K562 (cell line): ENCODE measurements at regions not wholly inside any gene's neighbourhood (a gene's known extent, or its start where the extent isn't known, plus 50 kb on each side); places are given as distances from the start of the nearest gene placed in this dataset.

Source experiments
- ATAC-seq: fragments of 200-7000 bp; cut with Tn5 transposase; 3 replicates; pipeline ENCODE4 v1.9.1; 2020; ENCODE audit warnings: moderate library complexity
- BruUV-seq: library from RNA; stranded (reverse); fragments of 400-500 nt; replicated peaks from 2 replicates; lab custom pipeline; 2021; lab: Mats Ljungman, UMichigan
- CTCF ChIA-PET: fragments of 300-600 bp; formaldehyde crosslinking; extraction: SDS; loops from one replicate; lab custom pipeline; 2021; ENCODE audit warnings: low intra/inter-chr PET ratio; lab: Yijun Ruan, JAX
- POLR2A ChIA-PET: fragments of 300-600, 350-650 bp; sonication (Branson Sonifier 250); formaldehyde crosslinking; extraction: SDS; loops from one replicate; lab custom pipeline; 2021; ENCODE audit warnings: antibody characterized with exemption, inconsistent platforms; lab: Yijun Ruan, JAX
- DNase-seq, 4 experiments: peaks; one replicate each; pipeline versions ENCODE4 v3.0.0 to v3.0.0-alpha.2; 2011 to 2018; ENCODE audit warnings: low spot score in 3 of 4, mixed read lengths in 3 of 4; ENCODE audit errors: extremely low read depth in 1 of 4
- FAIRE-seq: peaks from 2 replicates; lab custom pipeline; 2011; peaks lifted over from hg19 to GRCh38; lab: Jason Lieb, UNC
- H2AFZ ChIP-seq: 2 replicates; pipeline ENCODE4 v1.6.0; 2011; ENCODE audit warnings: low read depth, low read length, control low read depth, inconsistent platforms
- H3K27ac ChIP-seq: fragments of 200-600 bp; 3 replicates; pipeline ENCODE4 v1.8.0; 2011; ENCODE audit warnings: low read depth, mild to moderate bottlenecking, control low read depth, inconsistent platforms, low read length, moderate library complexity, mixed read lengths; ENCODE audit errors: extremely low read depth
- H3K27me3 ChIP-seq, 2 experiments: fragments of 300-600 bp in 1 of 2; 2 replicates in 1 of 2; 3 replicates in 1 of 2; pipeline versions ENCODE4 v1.6.0 to v1.8.0; 2011; ENCODE audit warnings: inconsistent platforms in 2 of 2, low read length in 2 of 2, mild to moderate bottlenecking in 1 of 2, mixed read lengths in 1 of 2, moderate library complexity in 1 of 2; ENCODE audit not compliant: control insufficient read depth in 2 of 2, insufficient read depth in 2 of 2
- H3K36me3 ChIP-seq: fragments of 300-600 bp; 3 replicates; pipeline ENCODE4 v1.8.0; 2011; ENCODE audit warnings: mild to moderate bottlenecking, low read length, inconsistent platforms; ENCODE audit not compliant: control insufficient read depth, insufficient read depth
- H3K4me1 ChIP-seq, 2 experiments: fragments of 200-600 bp in 1 of 2; replicated peaks in 1 of 2; 2 replicates in 1 of 2; 3 replicates in 1 of 2; pipeline versions ENCODE4 v1.5.1 to v1.8.0; 2011; ENCODE audit warnings: inconsistent platforms in 2 of 2, low read length in 2 of 2, mild to moderate bottlenecking in 1 of 2, mixed read lengths in 1 of 2, moderate library complexity in 1 of 2; ENCODE audit not compliant: control insufficient read depth in 2 of 2, insufficient read depth in 2 of 2
- H3K4me2 ChIP-seq: 2 replicates; pipeline ENCODE4 v1.6.1; 2011; ENCODE audit warnings: low read length, control low read depth, inconsistent platforms, mixed read lengths; ENCODE audit not compliant: insufficient read depth
- H3K4me3 ChIP-seq: fragments of 200-600 bp; sonication (generic), shearing (Covaris generic); 2 replicates; pipeline ENCODE4 v1.5.1; 2016; ENCODE audit warnings: control low read depth, inconsistent platforms
- H3K79me2 ChIP-seq: fragments of 200-600 bp; 3 replicates; pipeline ENCODE4 v1.8.0; 2011; ENCODE audit warnings: low read length, inconsistent platforms; ENCODE audit not compliant: control insufficient read depth, insufficient read depth
- H3K9ac ChIP-seq, 2 experiments: 2 replicates each; pipeline versions ENCODE4 v1.6.0 to v1.6.1; 2011; ENCODE audit warnings: low read depth in 2 of 2, low read length in 2 of 2, control low read depth in 1 of 2, inconsistent platforms in 1 of 2, mild to moderate bottlenecking in 1 of 2, mixed read lengths in 1 of 2; ENCODE audit not compliant: insufficient read depth in 1 of 2
- H3K9me1 ChIP-seq: one replicate; pipeline ENCODE4 v1.6.0; 2011; ENCODE audit warnings: inconsistent platforms, mild to moderate bottlenecking, low read length, moderate library complexity; ENCODE audit not compliant: control insufficient read depth, insufficient read depth
- H3K9me3 ChIP-seq: replicated peaks from 2 replicates; pipeline ENCODE4 v1.5.1; 2011; ENCODE audit warnings: low read depth, low read length, inconsistent platforms; ENCODE audit not compliant: control insufficient read depth, insufficient read depth
- H4K20me1 ChIP-seq: replicated peaks from 2 replicates; pipeline ENCODE4 v1.6.1; 2011; ENCODE audit warnings: low read length, inconsistent platforms, mixed read lengths; ENCODE audit not compliant: control insufficient read depth, insufficient read depth
- CBX2 ChIP-seq: fragments of 200-600 bp; sonication (generic); IDR thresholded peaks from one replicate; pipeline ENCODE4 v1.6.1; 2012; ENCODE audit warnings: mild to moderate bottlenecking, low read length, inconsistent platforms; ENCODE audit not compliant: insufficient read depth, poor library complexity, severe bottlenecking
- DIDO1 ChIP-seq: fragments of 450-650 bp; IDR thresholded peaks from 2 replicates; pipeline ENCODE4 v1.6.1; 2016; ENCODE audit warnings: low read depth, missing biosample characterization, missing genetic modification characterization
- FOXP1 ChIP-seq: sonication (generic); formaldehyde crosslinking; IDR thresholded peaks from 2 replicates; pipeline ENCODE4 v1.8.0; 2022; ENCODE audit warnings: mild to moderate bottlenecking, missing genetic modification reagents
- HMGN3 ChIP-seq: IDR thresholded peaks from 2 replicates; pipeline ENCODE4 v1.6.1; 2011; ENCODE audit warnings: borderline replicate concordance, low read depth, mild to moderate bottlenecking, mixed read lengths, low read length; ENCODE audit not compliant: insufficient read length; ENCODE audit errors: extremely low read depth
- RBM15 ChIP-seq: fragments of 200-400 bp; formaldehyde crosslinking; IDR thresholded peaks from 2 replicates; pipeline ENCODE4 v1.6.1; 2018; ENCODE audit warnings: mild to moderate bottlenecking, low read length, moderate library complexity; ENCODE audit not compliant: insufficient read depth
- RBM17 ChIP-seq: fragments of 200-400 bp; formaldehyde crosslinking; IDR thresholded peaks from 2 replicates; pipeline ENCODE4 v1.6.1; 2017; ENCODE audit warnings: low read depth, mild to moderate bottlenecking, low read length, borderline replicate concordance
- RCOR1 ChIP-seq, 2 experiments: IDR thresholded peaks; 2 replicates each; pipeline ENCODE4 v1.6.1; 2012; ENCODE audit warnings: low read depth in 2 of 2, low read length in 2 of 2, borderline replicate concordance in 1 of 2, improper control_type of control experiment in 1 of 2
- SRSF1 ChIP-seq: fragments of 200-400 bp; formaldehyde crosslinking; IDR thresholded peaks from 2 replicates; pipeline ENCODE4 v1.6.1; 2017; ENCODE audit warnings: mild to moderate bottlenecking, low read depth, low read length, moderate library complexity
- TRIM24 ChIP-seq, 2 experiments: fragments of 450-650 bp; IDR thresholded peaks; 2 replicates each; pipeline ENCODE4 v1.6.1; 2016
- ZNF121 ChIP-seq: sonication (generic); formaldehyde crosslinking; conservative IDR thresholded peaks from 2 replicates; pipeline ENCODE4 v1.8.0; 2022; ENCODE audit warnings: missing genetic modification reagents
- ZSCAN29 ChIP-seq: fragments of 450-650 bp; IDR thresholded peaks from 2 replicates; pipeline ENCODE4 v1.6.1; 2017
- WGBS: fragments of 100-300 bp; shearing (Covaris generic); methylation state at CpG from one replicate; pipeline ENCODE4 v1.1.6; 2016; ENCODE audit warnings: low coverage, mixed read lengths; ENCODE audit not compliant: insufficient coverage; ENCODE audit errors: missing lambda C conversion rate; 5-methylcytosine and 5-hydroxymethylcytosine counted together
- in situ Hi-C: fragments of 300-500 bp; cut with MboI; formaldehyde crosslinking; loops from 4 replicates; pipeline ENCODE4 v1.15.0; 2018; ENCODE audit warnings: inconsistent platforms, mixed read lengths
- intact Hi-C: fragments of 100-400 bp; cut with micrococcal nuclease; formaldehyde crosslinking; loops from 2 replicates; pipeline ENCODE4 v1.14.2; 2022
- TF ChIP-seq, protein P1 (sequence below): fragments of 250-450 bp; sonication (Bioruptor Pico); IDR thresholded peaks from 2 replicates; pipeline ENCODE4 v1.8.0; 2021; ENCODE audit warnings: borderline replicate concordance, mild to moderate bottlenecking, moderate library complexity; ENCODE audit not compliant: poor library complexity, severe bottlenecking
- TF ChIP-seq, protein P2 (sequence below): fragments of 250-450 bp; sonication (Bioruptor Pico); IDR thresholded peaks from 2 replicates; pipeline ENCODE4 v1.4.0; 2020; ENCODE audit warnings: mild to moderate bottlenecking, moderate library complexity, borderline replicate concordance

DNA sequence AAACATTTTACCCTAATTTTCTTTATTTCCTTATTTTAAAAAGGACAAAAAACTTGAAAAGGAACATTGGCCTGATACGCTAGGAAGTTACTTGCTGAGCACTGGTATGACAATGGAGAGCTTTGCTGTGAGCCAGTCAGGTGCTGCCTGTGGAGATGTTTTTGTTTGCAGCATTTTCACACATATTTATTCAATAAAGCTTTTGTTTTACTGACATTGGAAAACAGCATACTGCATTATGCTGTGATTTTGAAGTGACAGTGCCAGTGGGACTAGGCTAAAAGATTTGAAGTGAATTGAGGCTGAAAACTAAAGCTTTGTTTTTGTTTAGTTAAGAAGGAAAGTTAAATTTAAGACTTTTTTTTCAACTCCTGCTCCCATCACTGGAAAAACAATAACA lies 470.7 kb upstream of the ZEB2 start:
- Histone ChIP-seq H3K79me2 (no peaks in the 10 kb centered on the region), H3K9ac (no peak overlapping the region), H3K4me3 (no peak overlapping the region), H4K20me1 (no peaks in the 10 kb centered on the region), H3K4me1 (no peaks in the 10 kb centered on the region), H3K9me1 (no peaks in the 10 kb centered on the region), H3K9me3 (no peaks in the 10 kb centered on the region), H3K4me2 (no peak overlapping the region), H3K36me3 (no peaks in the 10 kb centered on the region), H3K27ac (no peak overlapping the region), H2AFZ (no peak overlapping the region), H3K27me3 (no peaks in the 10 kb centered on the region)
- intact Hi-C loops (no loop called here), in situ Hi-C loops (no loop called here)
- POLR2A ChIA-PET, result no interaction called here
- DNase-seq, result no peak
- BruUV-seq, result no TSS peak
- FAIRE-seq, result no peak
- ATAC-seq, result no peak
- CTCF ChIA-PET, result no interaction called here
- TF ChIP-seq RBM17 (no peak), HMGN3 (no peak), RCOR1 (IDR thresholded peaks at IDR 0.05; ENCODE audit: borderline replicate concordance in 1 of 2, low read depth in 2 of 2, low read length in 2 of 2) (no peak), ZNF121 (CRISPR knock-in tag) (no peak), DIDO1 (tag) (no peak), ZSCAN29 (no peak)
- WGBS, result 67% methylated on average over 1 of the region's 1 CpG

DNA sequence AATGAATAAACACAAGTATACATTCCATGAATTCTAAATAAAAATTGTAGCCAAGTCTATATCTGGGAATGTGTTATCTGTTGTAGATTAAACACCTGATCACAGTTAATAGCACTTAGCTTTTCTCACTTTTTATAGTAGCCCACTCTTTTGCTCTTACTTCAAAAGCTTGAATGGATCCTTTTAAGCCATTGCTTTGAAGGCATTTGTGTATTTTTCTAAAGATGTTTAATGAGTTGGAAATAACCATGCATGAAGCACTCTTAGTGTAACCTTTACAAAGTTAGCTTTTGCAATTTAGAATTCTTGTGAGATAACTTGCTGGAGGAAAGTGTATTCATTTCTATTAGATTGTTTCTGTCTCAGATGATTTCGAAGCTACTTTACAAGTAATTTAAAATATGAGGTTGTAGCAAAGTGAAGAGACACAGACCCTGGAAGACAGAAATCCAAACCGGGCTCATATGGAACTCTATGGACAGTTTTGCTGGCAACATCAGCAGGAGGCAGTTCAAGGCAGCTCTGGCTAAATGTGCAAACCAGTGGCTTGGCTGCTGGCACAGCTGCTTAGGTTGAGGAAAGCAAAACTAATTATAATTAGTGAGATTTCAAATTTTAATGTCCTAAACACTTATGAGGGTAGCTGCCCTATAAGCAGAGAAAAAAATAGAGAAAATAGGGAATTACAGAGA lies 469.8 kb upstream of the ZEB2 start:
- no peak for DNase-seq
- Histone ChIP-seq H3K27me3 (no peaks in the 10 kb centered on the region), H4K20me1 (no peaks in the 10 kb centered on the region), H3K9ac (no peak overlapping the region), H3K79me2 (no peaks in the 10 kb centered on the region), H3K4me2 (no peak overlapping the region), H3K4me1 (no peaks in the 10 kb centered on the region), H3K9me1 (no peaks in the 10 kb centered on the region), H3K36me3 (no peaks in the 10 kb centered on the region), H2AFZ (no peak overlapping the region), H3K4me3 (no peak overlapping the region), H3K9me3 (no peaks in the 10 kb centered on the region), H3K27ac (no peak overlapping the region)
- ATAC-seq, result no peak
- 5% methylated on average over 2 of the region's 2 CpGs for WGBS
- ChIA-PET POLR2A (no interaction called here), CTCF (no interaction called here)
- no TSS peak for BruUV-seq
- intact Hi-C loops (no loop called here), in situ Hi-C loops (no loop called here)
- no peak for FAIRE-seq
- TF ChIP-seq, protein P1, sequence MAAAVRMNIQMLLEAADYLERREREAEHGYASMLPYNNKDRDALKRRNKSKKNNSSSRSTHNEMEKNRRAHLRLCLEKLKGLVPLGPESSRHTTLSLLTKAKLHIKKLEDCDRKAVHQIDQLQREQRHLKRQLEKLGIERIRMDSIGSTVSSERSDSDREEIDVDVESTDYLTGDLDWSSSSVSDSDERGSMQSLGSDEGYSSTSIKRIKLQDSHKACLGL (CRISPR knock-in tag), result no peak
- no peak for TF ChIP-seq FOXP1 (CRISPR knock-in tag)
- no peak for TF ChIP-seq RBM15
- no peak for TF ChIP-seq TRIM24 (IDR thresholded peaks at IDR 0.05)
- TF ChIP-seq, protein P2, sequence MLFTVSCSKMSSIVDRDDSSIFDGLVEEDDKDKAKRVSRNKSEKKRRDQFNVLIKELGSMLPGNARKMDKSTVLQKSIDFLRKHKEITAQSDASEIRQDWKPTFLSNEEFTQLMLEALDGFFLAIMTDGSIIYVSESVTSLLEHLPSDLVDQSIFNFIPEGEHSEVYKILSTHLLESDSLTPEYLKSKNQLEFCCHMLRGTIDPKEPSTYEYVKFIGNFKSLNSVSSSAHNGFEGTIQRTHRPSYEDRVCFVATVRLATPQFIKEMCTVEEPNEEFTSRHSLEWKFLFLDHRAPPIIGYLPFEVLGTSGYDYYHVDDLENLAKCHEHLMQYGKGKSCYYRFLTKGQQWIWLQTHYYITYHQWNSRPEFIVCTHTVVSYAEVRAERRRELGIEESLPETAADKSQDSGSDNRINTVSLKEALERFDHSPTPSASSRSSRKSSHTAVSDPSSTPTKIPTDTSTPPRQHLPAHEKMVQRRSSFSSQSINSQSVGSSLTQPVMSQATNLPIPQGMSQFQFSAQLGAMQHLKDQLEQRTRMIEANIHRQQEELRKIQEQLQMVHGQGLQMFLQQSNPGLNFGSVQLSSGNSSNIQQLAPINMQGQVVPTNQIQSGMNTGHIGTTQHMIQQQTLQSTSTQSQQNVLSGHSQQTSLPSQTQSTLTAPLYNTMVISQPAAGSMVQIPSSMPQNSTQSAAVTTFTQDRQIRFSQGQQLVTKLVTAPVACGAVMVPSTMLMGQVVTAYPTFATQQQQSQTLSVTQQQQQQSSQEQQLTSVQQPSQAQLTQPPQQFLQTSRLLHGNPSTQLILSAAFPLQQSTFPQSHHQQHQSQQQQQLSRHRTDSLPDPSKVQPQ (CRISPR knock-in tag), result no peak
- no peak for TF ChIP-seq SRSF1
- TF ChIP-seq CBX2, result no peak
